AG04449 (cell line): ENCODE measurements at regions not wholly inside any gene's neighbourhood (a gene's known extent, or its start where the extent isn't known, plus 50 kb on each side); places are given as distances from the start of the nearest gene placed in this dataset.

Experiments used
- CTCF ChIA-PET: fragments of 350-600 bp; formaldehyde crosslinking; extraction: SDS; loops from one replicate; lab custom pipeline; 2021; ENCODE audit warnings: antibody characterized with exemption; lab: Yijun Ruan, JAX
- POLR2A ChIA-PET: fragments of 400-600, 350-600 bp; formaldehyde crosslinking; extraction: SDS; loops from one replicate; lab custom pipeline; 2020; ENCODE audit warnings: antibody characterized with exemption, inconsistent platforms; lab: Yijun Ruan, JAX
- DNase-seq: peaks from one replicate; pipeline ENCODE4 v3.0.0-alpha.2; 2010; ENCODE audit warnings: low read depth, low spot score
- H3K4me3 ChIP-seq: 2 replicates; pipeline ENCODE4 v1.5.1; 2011; ENCODE audit warnings: low read depth, mild to moderate bottlenecking, control low read depth, low read length
- CTCF ChIP-seq: IDR thresholded peaks from one replicate; pipeline ENCODE4 v1.5.1; 2011; ENCODE audit warnings: mild to moderate bottlenecking, moderate library complexity, low read length, control low read depth, inconsistent platforms; ENCODE audit not compliant: insufficient read depth; ENCODE audit errors: missing control alignments

GRCh38 chr4:1474126-1475090, 68.2 kb upstream of the NKX1-1 start:
- TF ChIP-seq CTCF, result no peak

DNA sequence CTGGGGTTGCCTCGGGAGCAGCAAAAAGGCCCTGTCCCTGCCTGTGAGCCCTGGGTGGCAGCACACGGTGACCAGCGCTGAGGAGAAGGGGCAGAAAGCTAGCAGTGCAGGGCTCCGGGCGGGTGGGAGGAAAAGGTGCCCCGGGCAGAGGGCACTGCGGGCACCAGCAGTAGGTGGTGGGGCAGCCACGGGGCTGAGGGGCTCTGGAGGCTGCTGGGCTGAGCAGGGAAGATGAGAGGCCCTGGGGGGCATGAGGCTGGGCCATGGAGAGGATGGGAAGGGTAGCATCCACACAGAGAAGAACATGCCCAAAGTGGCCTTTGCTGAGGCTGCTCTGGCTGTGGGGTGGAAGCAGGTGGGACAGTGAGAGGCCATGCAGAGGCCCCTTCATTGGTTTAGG, 67.5 kb upstream of the NKX1-1 start:
- no peak for TF ChIP-seq CTCF
- no peak for DNase-seq
- CTCF ChIA-PET, result no interaction called here
- H3K4me3 ChIP-seq, result no peak overlapping the region
- POLR2A ChIA-PET, result no interaction called here

More at GRCh38 chr4:1474126-1475090, 68.2 kb upstream of the NKX1-1 start:
- POLR2A ChIA-PET, result no interaction called here
- CTCF ChIA-PET, result no interaction called here
- no peak for DNase-seq
- H3K4me3 ChIP-seq, result no peak overlapping the region

DNA sequence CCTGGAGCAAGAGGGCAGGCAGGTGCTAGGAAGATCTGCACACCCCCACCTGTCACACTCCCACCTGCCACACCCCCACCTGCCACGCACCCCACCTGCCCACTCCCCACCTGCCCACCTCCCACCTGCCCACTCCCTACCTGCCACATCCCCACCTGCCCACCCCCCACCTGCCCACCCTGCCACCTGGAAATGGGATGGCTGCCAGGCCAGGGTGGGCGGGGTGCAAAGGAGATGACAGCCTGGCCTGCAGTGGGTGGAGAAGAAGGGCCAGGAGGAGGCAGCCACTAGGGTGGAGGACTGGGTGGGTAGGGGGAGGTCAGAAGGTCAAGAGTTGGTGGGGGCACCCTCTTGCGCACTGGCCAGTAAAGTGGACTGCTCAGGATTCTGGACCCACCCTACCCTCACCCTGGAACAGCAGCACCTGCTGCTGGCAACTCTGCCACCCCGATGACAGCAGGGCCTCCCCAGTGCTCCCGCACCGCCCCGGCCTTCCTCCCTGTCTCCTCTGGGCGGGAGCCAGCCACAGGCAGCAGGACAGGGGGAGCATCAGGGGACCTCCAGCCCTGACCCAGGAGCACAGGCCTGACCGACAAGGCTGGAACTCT, 66.8 kb upstream of the NKX1-1 start:
- ChIA-PET POLR2A (no interaction called here), CTCF (no interaction called here)
- no peak for DNase-seq
- TF ChIP-seq CTCF, result no peak
- H3K4me3 ChIP-seq, result no peak overlapping the region

GRCh38 chr4:1472148-1472797, 66.0 kb upstream of the NKX1-1 start:
- TF ChIP-seq CTCF, result no peak
- no peak overlapping the region for H3K4me3 ChIP-seq
- POLR2A ChIA-PET, result no interaction called here
- DNase-seq, result no peak
- CTCF ChIA-PET, result no interaction called here

DNA sequence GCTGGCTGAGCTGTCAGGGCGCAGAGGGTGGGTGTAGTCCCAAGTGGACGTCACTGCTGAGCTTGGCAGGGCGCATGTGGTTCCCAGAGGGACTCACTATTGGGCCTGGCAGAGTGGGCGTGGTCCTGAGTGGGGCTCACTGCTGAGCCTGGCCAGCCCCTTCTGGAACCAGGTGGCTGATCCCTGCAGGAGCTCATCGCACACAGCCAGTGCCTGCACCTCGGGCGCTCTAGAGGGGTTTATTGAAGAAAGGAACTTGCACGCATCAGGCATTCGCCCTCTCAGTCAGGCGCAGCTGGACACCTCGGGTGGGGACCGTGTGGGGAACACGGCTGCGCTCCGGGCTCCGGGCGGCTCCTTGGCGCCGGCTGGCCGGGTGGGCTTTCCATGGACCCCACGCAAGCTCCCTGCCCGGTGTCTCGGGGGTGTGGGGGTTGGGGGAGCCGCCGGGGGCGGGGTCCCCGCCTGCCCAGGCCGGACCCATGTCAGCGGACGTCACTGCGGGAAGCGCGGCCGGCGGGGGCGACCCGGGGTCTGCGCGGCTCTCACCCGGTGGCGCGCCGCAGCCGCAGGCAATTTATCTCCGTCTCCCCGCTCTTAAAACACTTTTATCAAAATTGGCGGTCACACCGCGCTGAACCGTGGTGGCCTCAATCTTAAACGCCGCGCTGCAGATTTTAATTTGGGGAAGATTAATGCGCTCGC, 65.4 kb upstream of the NKX1-1 start:
- H3K4me3 ChIP-seq, result no peak overlapping the region
- no peak for TF ChIP-seq CTCF
- POLR2A ChIA-PET, result no interaction called here
- DNase-seq, result no peak
- CTCF ChIA-PET, result no interaction called here
